Stimulated activated naive CD8-positive, alpha-beta T cell treated with anti-CD3 and anti-CD28 coated beads, Interleukin-15, amount 100 ng/mL, for 72 hours (primary cell): ENCODE measurements at regions not wholly inside any gene's neighbourhood (a gene's known extent, or its start where the extent isn't known, plus 50 kb on each side); places are given as distances from the start of the nearest gene placed in this dataset.
A peak's percentile ranks its signal among the peaks of the same experiment; 100 is the strongest.

Experiments
- ATAC-seq: fragments of 150-1000 bp; cut with Tn5 transposase; 2 replicates; pipeline ENCODE4 v1.10.0; 2021; ENCODE audit warnings: mild to moderate bottlenecking, moderate library complexity
- DNase-seq, 2 donors: peaks; one replicate each; pipeline ENCODE4 v3.0.0; 2021 to 2022
- H3K27ac Mint-ChIP-seq, 2 donors: one replicate each; pipeline ENCODE4 v1.8.0; 2022; ENCODE audit warnings: mild to moderate bottlenecking in 2 of 2, mixed read lengths in 2 of 2, moderate library complexity in 2 of 2
- H3K27me3 Mint-ChIP-seq: one replicate; pipeline ENCODE4 v1.8.0; 2022; ENCODE audit warnings: mixed read lengths
- H3K4me1 Mint-ChIP-seq: one replicate; pipeline ENCODE4 v1.8.0; 2022; ENCODE audit warnings: mild to moderate bottlenecking, mixed read lengths
- H3K4me3 Mint-ChIP-seq, 2 donors: one replicate each; pipeline ENCODE4 v1.8.0; 2022; ENCODE audit warnings: mild to moderate bottlenecking in 2 of 2, mixed read lengths in 2 of 2, moderate library complexity in 1 of 2
- H3K9me3 Mint-ChIP-seq, 2 donors: one replicate each; pipeline ENCODE4 v1.8.0; 2022; ENCODE audit warnings: mixed read lengths in 2 of 2

- Mint-ChIP-seq H3K27ac (no peak overlapping the region), H3K9me3 (peaks cover 7% of the 10 kb centered on the region in 2 donors), H3K27me3 (no peaks in the 10 kb centered on the region), H3K4me1 (no peaks in the 10 kb centered on the region), H3K4me3 (no peak overlapping the region)
- DNase-seq (no peak), ATAC-seq (no peak)
Measured at GRCh38 chr3:159548675-159549335, 439.8 kb upstream of the IL12A start.

DNA sequence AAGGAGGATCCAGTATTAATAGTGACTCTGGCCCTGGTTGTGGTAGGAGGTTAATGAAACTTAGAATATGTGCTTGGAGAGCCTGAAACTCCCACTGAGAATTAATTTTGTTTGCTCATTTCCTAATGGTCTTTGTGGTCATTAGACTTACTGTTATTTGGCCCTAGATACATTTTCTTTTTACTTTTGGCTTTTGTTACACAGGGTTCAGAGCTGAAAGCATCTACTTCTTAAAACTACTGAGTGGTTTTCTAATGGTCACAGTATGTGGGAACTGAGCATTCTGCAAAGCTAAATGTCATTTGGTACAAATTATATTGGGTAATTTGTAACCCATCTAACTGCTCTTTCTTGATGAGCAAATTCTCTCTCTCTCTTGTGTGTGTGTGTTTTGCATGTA lies 433.4 kb upstream of the IL12A start:
- DNase-seq = no peak
- H3K4me1 Mint-ChIP-seq = no peaks in the 10 kb centered on the region

GRCh38 chr3:159559771-159560170 lies 428.9 kb upstream of the IL12A start:
- no peak overlapping the region for H3K4me3 Mint-ChIP-seq
- H3K9me3 Mint-ChIP-seq = peaks cover 0 to 2% of the 10 kb centered on the region in 2 donors

More for the DNA sequence above, 433.4 kb upstream of the IL12A start:
- Mint-ChIP-seq H3K4me3 (no peak overlapping the region), H3K9me3 (peaks cover 0 to 4% of the 10 kb centered on the region in 2 donors), H3K27me3 (no peaks in the 10 kb centered on the region), H3K27ac (no peak overlapping the region)
- ATAC-seq = no peak

DNA sequence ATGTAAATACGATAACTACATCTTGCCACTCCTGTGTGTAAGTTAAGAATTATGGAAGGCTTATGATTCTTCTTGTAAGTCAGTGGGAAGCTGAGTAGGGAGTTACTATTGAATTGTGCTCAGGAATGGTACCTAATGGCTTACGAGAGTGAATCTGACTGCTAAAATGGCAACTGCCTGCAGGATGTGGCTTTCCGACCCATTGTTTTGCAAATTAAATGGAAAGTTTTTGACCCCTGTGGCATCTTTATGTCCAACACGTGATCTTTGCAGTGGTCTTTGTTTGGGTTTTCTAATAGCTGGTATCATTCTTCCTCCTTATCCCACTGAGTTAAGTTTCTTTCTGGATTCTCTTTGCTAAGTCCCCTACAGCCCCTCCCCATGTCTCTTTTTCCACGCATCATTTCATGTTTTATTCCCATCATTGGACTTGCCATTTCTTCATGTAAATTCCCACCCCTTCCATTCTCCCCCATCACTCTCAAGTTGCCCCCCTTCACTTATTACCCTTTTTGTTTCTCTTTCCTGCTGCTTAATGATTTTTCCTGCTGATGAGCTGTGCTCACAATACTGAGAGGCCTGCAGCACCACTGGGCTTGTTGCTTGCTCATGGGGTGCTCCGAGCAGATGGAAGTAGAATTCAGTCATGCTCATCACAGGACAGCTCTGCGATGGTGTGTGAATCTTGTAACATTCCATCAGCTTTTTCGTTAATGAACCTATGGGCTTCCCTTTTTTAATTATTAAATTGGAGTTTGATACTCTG lies 428.2 kb upstream of the IL12A start:
- Mint-ChIP-seq H3K27ac (no peak overlapping the region), H3K4me1 (no peaks in the 10 kb centered on the region), H3K4me3 (no peak overlapping the region), H3K9me3 (no peaks in the 10 kb centered on the region), H3K27me3 (no peaks in the 10 kb centered on the region)
- DNase-seq = no peak
- no peak for ATAC-seq

More at GRCh38 chr3:159559771-159560170, 428.9 kb upstream of the IL12A start:
- DNase-seq (no peak), ATAC-seq (no peak)
- H3K27ac Mint-ChIP-seq = no peak overlapping the region
- H3K27me3 Mint-ChIP-seq = no peaks in the 10 kb centered on the region
- no peaks in the 10 kb centered on the region for H3K4me1 Mint-ChIP-seq

GRCh38 chr3:159565313-159565712 lies 423.3 kb upstream of the IL12A start:
- ATAC-seq (no peak), DNase-seq (no peak)
- no peaks in the 10 kb centered on the region for H3K9me3 Mint-ChIP-seq
- no peaks in the 10 kb centered on the region for H3K4me1 Mint-ChIP-seq
- no peaks in the 10 kb centered on the region for H3K27me3 Mint-ChIP-seq
- no peak overlapping the region for H3K27ac Mint-ChIP-seq
- no peak overlapping the region for H3K4me3 Mint-ChIP-seq

DNA sequence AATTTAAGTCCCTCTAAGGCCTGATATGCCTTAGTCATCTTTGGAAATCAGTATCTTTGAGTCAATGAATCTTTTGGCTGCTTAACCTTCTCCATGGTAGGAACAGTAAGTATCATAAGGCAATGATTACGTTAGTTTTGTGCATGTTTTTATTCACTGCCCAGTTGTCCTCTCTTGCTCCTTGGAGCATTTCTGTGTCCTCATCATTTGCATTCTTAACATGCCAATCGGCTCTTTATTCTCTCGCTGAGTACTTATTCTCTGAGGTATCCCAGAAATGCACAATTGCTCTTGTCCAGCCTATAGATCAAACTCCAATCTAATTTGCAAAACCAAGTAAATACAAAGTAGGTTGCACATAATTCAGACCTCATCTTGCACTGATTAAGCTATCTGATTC lies 405.0 kb upstream of the IL12A start:
- Mint-ChIP-seq H3K9me3 (no peaks in the 10 kb centered on the region), H3K4me1 (no peaks in the 10 kb centered on the region), H3K27ac (no peak overlapping the region), H3K27me3 (no peaks in the 10 kb centered on the region), H3K4me3 (no peak overlapping the region)
- no peak for DNase-seq
- ATAC-seq = no peak

DNA sequence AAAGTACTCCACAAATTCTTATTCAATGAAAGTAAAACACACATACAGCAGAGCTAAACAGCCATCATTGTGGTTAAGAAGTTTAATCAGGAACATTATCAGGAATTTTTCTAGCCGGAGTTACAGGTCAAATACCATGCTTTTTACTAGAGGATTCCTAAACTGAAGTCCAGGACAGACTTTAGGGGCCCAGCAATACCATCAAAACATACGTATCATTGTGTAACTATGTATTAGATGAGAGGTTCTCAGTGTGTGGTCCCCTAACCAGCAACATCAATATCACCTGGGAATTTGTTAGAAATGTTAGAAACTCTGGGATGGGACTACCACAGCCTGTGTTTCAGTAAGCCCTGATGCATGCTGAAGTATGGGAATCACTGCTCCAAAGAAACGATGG lies 404.2 kb upstream of the IL12A start:
- H3K4me3 Mint-ChIP-seq = no peak overlapping the region
- DNase-seq (no peak), ATAC-seq (no peak)
- H3K4me1 Mint-ChIP-seq = no peaks in the 10 kb centered on the region
- H3K9me3 Mint-ChIP-seq = no peaks in the 10 kb centered on the region
- no peak overlapping the region for H3K27ac Mint-ChIP-seq
- no peaks in the 10 kb centered on the region for H3K27me3 Mint-ChIP-seq

DNA sequence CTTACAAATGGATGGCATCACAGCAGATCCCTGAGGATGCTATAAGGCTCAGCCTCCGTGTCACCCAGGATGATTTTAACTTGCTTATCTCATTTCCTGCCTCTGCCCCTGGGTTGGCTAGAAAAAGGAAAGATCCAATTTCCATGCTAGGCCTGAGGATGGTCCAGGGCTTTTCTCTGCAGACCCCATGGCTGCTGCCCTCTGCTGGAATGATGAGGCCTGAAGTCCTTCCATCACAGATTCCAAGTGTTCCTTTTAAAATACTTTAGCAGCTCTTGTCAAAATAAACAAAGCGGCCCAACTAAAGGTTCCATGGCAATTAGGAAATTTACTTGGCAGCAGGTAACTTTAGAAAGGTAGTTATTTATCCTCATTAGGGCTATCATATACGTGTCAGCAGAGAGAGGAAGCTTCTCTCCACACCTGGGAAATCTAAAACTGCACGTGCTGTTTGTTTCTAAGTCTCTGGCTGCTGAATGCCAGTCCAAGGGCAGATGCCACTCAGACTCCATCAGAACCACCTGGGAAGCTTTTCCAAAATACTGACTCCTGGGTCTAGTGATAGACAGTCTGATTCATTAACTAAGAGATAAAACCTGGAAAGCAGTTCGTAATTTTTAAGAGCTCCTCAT lies 401.9 kb upstream of the IL12A start:
- H3K27ac Mint-ChIP-seq = no peak overlapping the region
- no peak for DNase-seq
- no peaks in the 10 kb centered on the region for H3K4me1 Mint-ChIP-seq
- ATAC-seq = no peak
- H3K27me3 Mint-ChIP-seq = no peaks in the 10 kb centered on the region
- H3K9me3 Mint-ChIP-seq = peaks cover 0 to 9% of the 10 kb centered on the region in 2 donors
- H3K4me3 Mint-ChIP-seq = no peak overlapping the region

DNA sequence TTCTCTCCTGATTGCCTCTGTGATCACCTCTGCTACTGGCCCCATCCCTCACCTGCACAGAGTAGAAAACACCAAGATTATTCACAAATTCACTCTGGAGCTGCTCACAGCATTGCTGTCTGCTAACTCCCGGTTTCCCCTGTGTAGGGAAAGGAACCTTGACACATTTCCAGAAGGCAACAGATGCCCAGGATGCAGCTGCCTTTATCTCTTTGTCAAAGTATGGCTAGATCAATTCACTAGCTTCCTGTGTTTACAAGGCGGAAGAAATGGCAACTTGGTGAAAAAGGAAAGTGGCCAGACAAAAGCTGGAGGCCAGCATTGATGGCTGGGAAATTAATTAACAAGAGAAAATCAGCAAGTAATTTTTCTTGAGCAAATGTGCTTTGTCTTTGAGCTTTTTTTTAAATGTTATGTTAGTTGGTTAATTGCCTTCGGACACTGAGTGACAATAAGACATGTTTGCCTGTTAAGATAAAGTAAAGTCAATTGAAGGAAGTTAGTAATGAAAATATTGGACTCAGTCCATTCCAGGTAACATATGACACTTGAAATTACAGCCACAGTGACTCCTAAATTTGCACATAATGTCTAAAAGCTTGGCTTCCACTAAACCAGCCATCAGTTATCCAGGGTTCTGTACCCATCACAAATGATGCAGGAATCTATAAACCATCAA lies 394.6 kb upstream of the IL12A start:
- no peak overlapping the region for H3K4me3 Mint-ChIP-seq
- H3K9me3 Mint-ChIP-seq = peaks cover 12 to 13% of the 10 kb centered on the region in 2 donors
- H3K27me3 Mint-ChIP-seq = no peaks in the 10 kb centered on the region
- H3K27ac Mint-ChIP-seq = no peak overlapping the region
- no peak for ATAC-seq
- no peaks in the 10 kb centered on the region for H3K4me1 Mint-ChIP-seq
- no peak for DNase-seq

DNA sequence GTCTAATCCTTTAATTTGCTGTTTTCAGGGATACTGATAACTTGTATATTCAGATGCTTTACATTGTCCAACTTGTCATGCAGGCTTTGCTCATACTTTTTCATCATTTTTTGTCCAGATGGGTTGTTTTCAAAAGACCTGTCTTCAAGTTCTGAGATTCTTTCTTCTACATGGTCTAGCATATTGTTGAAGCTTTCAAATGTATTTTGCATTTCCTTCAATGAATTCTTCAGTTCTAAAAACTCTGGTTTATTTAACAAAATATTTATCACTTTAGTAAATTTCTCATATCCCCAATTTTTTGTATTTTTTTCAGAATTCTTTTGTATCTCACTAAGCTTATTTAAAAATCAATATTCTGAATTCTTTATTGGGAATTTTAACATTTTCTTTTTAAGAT lies 388.3 kb upstream of the IL12A start:
- ATAC-seq = no peak
- Mint-ChIP-seq H3K9me3 (peaks cover 14 to 33% of the 10 kb centered on the region in 2 donors), H3K4me1 (no peaks in the 10 kb centered on the region)

GRCh38 chr3:159604151-159604581 lies 384.5 kb upstream of the IL12A start:
- H3K27me3 Mint-ChIP-seq = no peaks in the 10 kb centered on the region
- H3K9me3 Mint-ChIP-seq = peaks cover 9 to 20% of the 10 kb centered on the region in 2 donors
- H3K27ac Mint-ChIP-seq = no peak overlapping the region
- ATAC-seq (no peak), DNase-seq (no peak)
- H3K4me3 Mint-ChIP-seq = no peak overlapping the region
- H3K4me1 Mint-ChIP-seq = no peaks in the 10 kb centered on the region

More for the DNA sequence above, 388.3 kb upstream of the IL12A start:
- Mint-ChIP-seq H3K4me3 (no peak overlapping the region), H3K27me3 (no peaks in the 10 kb centered on the region), H3K27ac (no peak overlapping the region)
- DNase-seq = no peak

GRCh38 chr3:159605101-159605500 lies 383.5 kb upstream of the IL12A start:
- Mint-ChIP-seq H3K27ac (peak overlapping the region; percentile 28 to 46), H3K4me3 (no peak overlapping the region), H3K27me3 (no peaks in the 10 kb centered on the region), H3K4me1 (no peaks in the 10 kb centered on the region), H3K9me3 (peaks cover 3 to 11% of the 10 kb centered on the region in 2 donors)
- ATAC-seq (no peak), DNase-seq (no peak)

GRCh38 chr3:159605776-159606175 lies 382.9 kb upstream of the IL12A start:
- no peaks in the 10 kb centered on the region for H3K27me3 Mint-ChIP-seq
- no peaks in the 10 kb centered on the region for H3K4me1 Mint-ChIP-seq
- H3K27ac Mint-ChIP-seq = no peak overlapping the region
- ATAC-seq = no peak
- no peak overlapping the region for H3K4me3 Mint-ChIP-seq
- peaks cover 0 to 4% of the 10 kb centered on the region in 2 donors for H3K9me3 Mint-ChIP-seq
- no peak for DNase-seq

DNA sequence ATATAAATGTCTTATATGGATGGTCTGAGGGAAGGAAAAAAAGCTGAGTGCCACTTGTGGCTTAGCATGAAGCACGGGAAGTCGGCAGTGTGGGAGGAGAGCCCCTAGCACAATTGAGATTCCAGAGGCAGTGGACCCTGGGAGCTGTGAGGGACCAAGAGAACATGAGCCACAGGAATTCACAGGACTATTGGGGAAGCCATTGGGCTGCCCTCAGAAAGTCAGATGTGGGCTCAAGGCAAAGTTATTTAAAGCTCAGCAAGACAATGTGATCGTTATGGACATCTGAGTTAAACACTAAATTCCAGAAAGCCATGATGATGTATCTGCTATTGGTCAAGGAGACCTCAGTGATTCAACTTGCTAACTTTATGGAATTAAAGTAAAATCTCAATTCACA lies 380.8 kb upstream of the IL12A start:
- no peak for DNase-seq
- no peak for ATAC-seq
- no peaks in the 10 kb centered on the region for H3K4me1 Mint-ChIP-seq
- no peak overlapping the region for H3K4me3 Mint-ChIP-seq
- H3K9me3 Mint-ChIP-seq = no peaks in the 10 kb centered on the region
- no peak overlapping the region for H3K27ac Mint-ChIP-seq
- H3K27me3 Mint-ChIP-seq = no peaks in the 10 kb centered on the region

DNA sequence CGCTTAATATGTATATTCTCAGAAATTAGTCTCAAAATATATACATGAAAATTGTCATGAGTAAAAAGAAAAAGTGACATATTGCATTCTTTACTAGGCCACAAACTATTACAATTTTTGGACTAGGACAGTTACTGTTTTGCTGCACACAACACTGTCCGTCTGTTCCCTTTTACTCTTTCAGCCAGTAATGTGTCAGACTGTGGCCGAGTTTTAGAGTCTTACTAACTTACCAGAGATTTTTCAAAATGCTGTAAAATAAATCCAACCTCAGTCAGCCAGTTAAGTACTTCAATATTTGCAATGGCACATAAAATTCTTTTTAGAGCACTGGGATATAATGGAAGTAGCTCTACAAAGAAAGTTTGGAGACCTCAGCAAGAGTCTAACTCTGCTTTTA lies 380.3 kb upstream of the IL12A start:
- no peaks in the 10 kb centered on the region for H3K9me3 Mint-ChIP-seq
- ATAC-seq = no peak

DNA sequence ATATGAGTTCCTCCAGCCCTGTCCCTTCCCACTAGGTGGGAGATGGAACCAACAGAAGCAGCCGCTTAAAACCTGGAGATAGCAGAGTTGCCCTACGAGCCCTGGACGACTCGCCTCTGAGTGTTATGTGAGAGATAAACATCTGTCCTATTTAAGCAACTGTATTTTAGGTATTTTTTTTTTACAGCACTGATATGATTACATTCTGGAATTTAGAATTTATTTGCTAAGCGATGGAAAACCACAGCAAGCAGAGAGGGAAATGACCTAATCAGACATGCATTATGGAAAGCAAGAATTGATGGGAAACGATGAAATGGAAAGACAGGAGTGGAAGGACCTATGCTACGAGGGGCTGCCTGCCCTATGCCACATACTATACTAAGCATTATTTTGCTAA lies 379.0 kb upstream of the IL12A start:
- Mint-ChIP-seq H3K27me3 (no peaks in the 10 kb centered on the region), H3K27ac (no peak overlapping the region), H3K9me3 (peaks cover 0 to 1% of the 10 kb centered on the region in 2 donors), H3K4me1 (no peaks in the 10 kb centered on the region), H3K4me3 (no peak overlapping the region)
- DNase-seq (no peak), ATAC-seq (no peak)

More for the DNA sequence above, 380.3 kb upstream of the IL12A start:
- H3K27me3 Mint-ChIP-seq = no peaks in the 10 kb centered on the region
- H3K4me3 Mint-ChIP-seq = no peak overlapping the region
- no peak for DNase-seq
- no peaks in the 10 kb centered on the region for H3K4me1 Mint-ChIP-seq
- no peak overlapping the region for H3K27ac Mint-ChIP-seq
